IMR-90 (cell line): ENCODE measurements at regions not wholly inside any gene's neighbourhood (a gene's known extent, or its start where the extent isn't known, plus 50 kb on each side); places are given as distances from the start of the nearest gene placed in this dataset.
A peak's percentile ranks its signal among the peaks of the same experiment; 100 is the strongest.

ENCODE experiments used
- ATAC-seq: fragments of 200-7000 bp; cut with Tn5 transposase; 2 replicates; pipeline ENCODE4 v1.9.1; 2020; ENCODE audit warnings: low read depth, mild to moderate bottlenecking, moderate library complexity
- BruUV-seq: library from RNA; stranded (reverse); fragments of 400-500 nt; replicated peaks from 2 replicates; lab custom pipeline; 2021; lab: Mats Ljungman, UMichigan
- CTCF ChIA-PET: fragments of 300-600 bp; formaldehyde crosslinking; extraction: SDS; loops from one replicate; lab custom pipeline; 2021; ENCODE audit warnings: antibody characterized with exemption; lab: Yijun Ruan, JAX
- POLR2A ChIA-PET: fragments of 300-600 bp; sonication (Branson Sonifier 250); formaldehyde crosslinking; loops from one replicate; lab custom pipeline; 2022; ENCODE audit warnings: antibody characterized with exemption; ENCODE audit not compliant: unreplicated experiment; lab: Charles Lee
- DNase-seq: peaks from one replicate; pipeline ENCODE4 v3.0.0; 2013
- H2AFZ ChIP-seq: replicated peaks from 2 replicates; pipeline ENCODE3; 2013; ENCODE audit warnings: low read length, mild to moderate bottlenecking; ENCODE audit not compliant: poor library complexity
- H2AK5ac ChIP-seq: 2 replicates; pipeline ENCODE4 v1.6.1; 2013; ENCODE audit warnings: low read depth, low read length, inconsistent platforms
- H2AK9ac ChIP-seq: replicated peaks from 2 replicates; pipeline ENCODE3; 2013; ENCODE audit warnings: mild to moderate bottlenecking, low read depth, low read length, moderate library complexity; ENCODE audit not compliant: poor library complexity
- H2BK120ac ChIP-seq: 2 replicates; pipeline ENCODE4 v1.6.1; 2013; ENCODE audit warnings: low read depth, low read length, inconsistent platforms
- H2BK15ac ChIP-seq: 3 replicates; pipeline ENCODE4 v1.6.1; 2013; ENCODE audit warnings: low read depth, low read length, inconsistent platforms
- H2BK20ac ChIP-seq: 2 replicates; pipeline ENCODE4 v1.6.1; 2013; ENCODE audit warnings: low read depth, mild to moderate bottlenecking, inconsistent platforms, low read length, moderate library complexity
- H2BK5ac ChIP-seq: 2 replicates; pipeline ENCODE4 v1.6.1; 2013; ENCODE audit warnings: mild to moderate bottlenecking, low read depth, low read length, inconsistent platforms; ENCODE audit not compliant: poor library complexity, severe bottlenecking
- H3K14ac ChIP-seq: replicated peaks from 2 replicates; pipeline ENCODE4 v1.6.1; 2013; ENCODE audit warnings: low read depth, low read length, inconsistent platforms
- H3K18ac ChIP-seq: 2 replicates; pipeline ENCODE4 v1.6.1; 2013; ENCODE audit warnings: low read depth, low read length, control low read depth
- H3K23ac ChIP-seq: 2 replicates; pipeline ENCODE4 v1.6.1; 2013; ENCODE audit warnings: low read depth, low read length, inconsistent platforms
- H3K27ac ChIP-seq: 2 replicates; pipeline ENCODE4 v1.5.1; 2013; ENCODE audit warnings: mild to moderate bottlenecking, control low read depth, low read length; ENCODE audit not compliant: insufficient read depth
- H3K27me3 ChIP-seq: 2 replicates; pipeline ENCODE4 v1.6.1; 2013; ENCODE audit warnings: low read length; ENCODE audit not compliant: control insufficient read depth, insufficient read depth
- H3K36me3 ChIP-seq: 2 replicates; pipeline ENCODE4 v1.6.1; 2013; ENCODE audit warnings: low read length, mixed read lengths; ENCODE audit not compliant: control insufficient read depth, insufficient read depth
- H3K4ac ChIP-seq: 2 replicates; pipeline ENCODE4 v1.6.1; 2013; ENCODE audit warnings: low read depth, low read length, inconsistent platforms
- H3K4me1 ChIP-seq: 2 replicates; pipeline ENCODE4 v1.6.1; 2013; ENCODE audit warnings: low read length, mixed read lengths; ENCODE audit not compliant: control insufficient read depth, insufficient read depth
- H3K4me2 ChIP-seq: 2 replicates; pipeline ENCODE4 v1.6.1; 2013; ENCODE audit warnings: low read depth, mild to moderate bottlenecking, control low read depth, low read length, moderate library complexity
- H3K4me3 ChIP-seq: 2 replicates; pipeline ENCODE4 v1.5.1; 2013; ENCODE audit warnings: low read depth, mild to moderate bottlenecking, control low read depth, low read length, moderate library complexity; ENCODE audit not compliant: insufficient read depth
- H3K56ac ChIP-seq: 2 replicates; pipeline ENCODE4 v1.6.1; 2013; ENCODE audit warnings: low read length, inconsistent platforms; ENCODE audit not compliant: insufficient read depth; ENCODE audit errors: extremely low read depth
- H3K79me1 ChIP-seq, 2 experiments: 2 replicates each; pipeline ENCODE4 v1.6.1; 2013; ENCODE audit warnings: low read length in 2 of 2, inconsistent platforms in 1 of 2, low read depth in 1 of 2
- H3K9ac ChIP-seq: 2 replicates; pipeline ENCODE4 v1.6.1; 2013; ENCODE audit warnings: low read depth, low read length, control low read depth
- H3K9me1 ChIP-seq: 2 replicates; pipeline ENCODE4 v1.6.1; 2013; ENCODE audit warnings: low read length, inconsistent platforms; ENCODE audit not compliant: insufficient read depth
- H3K9me3 ChIP-seq: 2 replicates; pipeline ENCODE4 v1.6.1; 2013; ENCODE audit warnings: low read length; ENCODE audit not compliant: control insufficient read depth, insufficient read depth
- H4K20me1 ChIP-seq: 2 replicates; pipeline ENCODE4 v1.6.1; 2013; ENCODE audit warnings: low read length, inconsistent platforms; ENCODE audit not compliant: insufficient read depth
- H4K5ac ChIP-seq: 2 replicates; pipeline ENCODE4 v1.6.1; 2013; ENCODE audit warnings: mild to moderate bottlenecking, low read depth, low read length, control low read depth
- H4K8ac ChIP-seq, 2 experiments: 2 replicates each; pipeline ENCODE4 v1.6.1; 2013; ENCODE audit warnings: low read depth in 2 of 2, low read length in 2 of 2, control low read depth in 1 of 2, inconsistent platforms in 1 of 2
- H4K91ac ChIP-seq: 2 replicates; pipeline ENCODE4 v1.6.1; 2013; ENCODE audit warnings: low read depth, low read length, inconsistent platforms; ENCODE audit not compliant: insufficient read depth
- BHLHE40 ChIP-seq: fragments of 150-350 bp; IDR thresholded peaks from 2 replicates; pipeline ENCODE4 v1.6.1; 2016; ENCODE audit warnings: mild to moderate bottlenecking, low read depth, low read length
- CEBPB ChIP-seq: IDR thresholded peaks from 2 replicates; pipeline ENCODE4 v1.6.1; 2012; ENCODE audit warnings: low read depth, low read length, improper control_type of control experiment
- CHD1 ChIP-seq: IDR thresholded peaks from 2 replicates; pipeline ENCODE4 v1.6.1; 2012; ENCODE audit warnings: low read depth, low read length, improper control_type of control experiment
- CTCF ChIP-seq: conservative IDR thresholded peaks from 2 replicates; pipeline ENCODE4 v1.5.1; 2012; ENCODE audit warnings: mild to moderate bottlenecking, low read depth, low read length, improper control_type of control experiment
- FOS ChIP-seq: fragments of 150-350 bp; IDR thresholded peaks from 2 replicates; pipeline ENCODE4 v1.6.1; 2016; ENCODE audit warnings: low read depth, low read length
- MAFK ChIP-seq: IDR thresholded peaks from 2 replicates; pipeline ENCODE4 v1.6.1; 2012; ENCODE audit warnings: low read depth, low read length, improper control_type of control experiment
- MAZ ChIP-seq: IDR thresholded peaks from 2 replicates; pipeline ENCODE4 v1.6.1; 2012; ENCODE audit warnings: low read depth, mild to moderate bottlenecking, low read length, improper control_type of control experiment, moderate library complexity, borderline replicate concordance
- MXI1 ChIP-seq: IDR thresholded peaks from 2 replicates; pipeline ENCODE4 v1.6.1; 2012; ENCODE audit warnings: low read depth, mild to moderate bottlenecking, low read length, moderate library complexity, borderline replicate concordance
- NFE2L2 ChIP-seq: fragments of 150-350 bp; IDR thresholded peaks from 2 replicates; pipeline ENCODE4 v1.6.1; 2016; ENCODE audit warnings: low read depth, mild to moderate bottlenecking, low read length
- POLR2A ChIP-seq: IDR thresholded peaks from 2 replicates; pipeline ENCODE4 v1.6.1; 2012; ENCODE audit warnings: mild to moderate bottlenecking, low read depth, low read length
- RAD21 ChIP-seq: IDR thresholded peaks from 2 replicates; pipeline ENCODE4 v1.6.1; 2012; ENCODE audit warnings: low read length, improper control_type of control experiment
- RFX5 ChIP-seq: IDR thresholded peaks from 2 replicates; pipeline ENCODE4 v1.8.0; 2012; ENCODE audit warnings: low read depth, mild to moderate bottlenecking, low read length, moderate library complexity
- SMC3 ChIP-seq: fragments of 150-350 bp; IDR thresholded peaks from 2 replicates; pipeline ENCODE4 v1.6.1; 2016; ENCODE audit warnings: low read depth, mild to moderate bottlenecking, antibody characterized with exemption, low read length, moderate library complexity
- WGBS, 2 experiments: methylation state at CpG; one replicate each; pipeline versions ENCODE4 v1.1.5 to v1.1.7; 2013; ENCODE audit warnings: missing lambda C conversion rate in 2 of 2; ENCODE audit not compliant: insufficient read length in 1 of 2; ENCODE audit errors: extremely low coverage in 2 of 2; 5-methylcytosine and 5-hydroxymethylcytosine counted together
- dilution Hi-C: fragments of 300-500 bp; cut with HindIII; formaldehyde crosslinking; loops from one replicate; pipeline ENCODE4 v1.14.3; 2018; ENCODE audit warnings: low sequenced_read_pairs; ENCODE audit not compliant: unreplicated experiment
- in situ Hi-C: fragments of 300-500 bp; cut with MboI; formaldehyde crosslinking; loops from 3 replicates; pipeline ENCODE4 v1.14.3; 2019; ENCODE audit warnings: low sequenced_read_pairs, inconsistent platforms, mixed read lengths
- intact Hi-C: fragments of 100-400 bp; cut with micrococcal nuclease; formaldehyde crosslinking; loops from 2 replicates; pipeline ENCODE4 v1.10.0; 2022

- TF ChIP-seq RAD21 (no peak; the same call in 1 of the 2 replicates), SMC3 (no peak)
These were observed 92.6 kb upstream of the PRDM1 start (continued) for GRCh38 chr6:105993341-105994117.

GRCh38 chr6:105992315-105992961, 93.7 kb upstream of the PRDM1 start:
- H4K20me1 ChIP-seq = no peaks in the 10 kb centered on the region
- H3K79me1 ChIP-seq = peaks cover 0 to 25% of the 10 kb centered on the region in 2 experiments; a peak in 2 of 4 replicates
- H3K4me1 ChIP-seq = peaks cover 3% of the 10 kb centered on the region
- peak overlapping the region; percentile 99 for H2AFZ ChIP-seq
- peak overlapping the region; percentile 64; the same call in 1 of the 2 replicates for H3K27ac ChIP-seq
- peak overlapping the region; percentile 81 for H3K56ac ChIP-seq
- peak overlapping the region; percentile 78; the same call in 1 of the 2 replicates for H2AK5ac ChIP-seq
- peak overlapping the region; percentile 81 for H2AK9ac ChIP-seq
- WGBS, 2 experiments = 2% methylated on average over 13 of the region's 34 CpGs; no CpG with 5 or more reads in 1 of the 2 experiments
- peak overlapping the region; percentile 78 for H3K18ac ChIP-seq
- peak overlapping the region; percentile 80 for H4K5ac ChIP-seq
- POLR2A ChIA-PET = interaction anchor here (0.5 to 2.0 kb wide), 4 partner anchors 95 to 258 kb away, joined by 3 to 7 read pairs (median 3); no protein-coding TSS in a partner anchor
- peak overlapping the region; percentile 37 for H3K9ac ChIP-seq
- H3K14ac ChIP-seq = peak overlapping the region; percentile 97
- H2BK15ac ChIP-seq = peak overlapping the region; percentile 94
- peak overlapping the region; percentile 81 for H2BK5ac ChIP-seq
- H4K8ac ChIP-seq = peak overlapping the region; percentile 54 to 98
- peak; percentile 72 for DNase-seq
- peak overlapping the region; percentile 77 for H2BK20ac ChIP-seq
- in situ Hi-C loops = loop anchor here (10.0 kb wide), 1 partner anchor 388 kb away; no protein-coding TSS in a partner anchor
- peak overlapping the region; percentile 72 for H3K4me3 ChIP-seq
- no peaks in the 10 kb centered on the region for H3K9me3 ChIP-seq
- H2BK120ac ChIP-seq = peak overlapping the region; percentile 96
- H3K9me1 ChIP-seq = peaks cover 9% of the 10 kb centered on the region
- peak; percentile 79 for ATAC-seq
- CTCF ChIA-PET = interaction anchor here (0.8 to 1.2 kb wide), 3 partner anchors 14 to 97 kb away, joined by 3 read pairs; partner anchors contain the start of gene PRDM1
- peak overlapping the region; percentile 99 for H3K23ac ChIP-seq
- H3K4me2 ChIP-seq = peak overlapping the region; percentile 96
- dilution Hi-C loops = no loop called here
- peak overlapping the region; percentile 80 for H4K91ac ChIP-seq
- H3K27me3 ChIP-seq = no peaks in the 10 kb centered on the region
- H3K36me3 ChIP-seq = no peaks in the 10 kb centered on the region
- H3K4ac ChIP-seq = peak overlapping the region; percentile 98
- no TSS peak for BruUV-seq
- intact Hi-C loops = loop anchor here (5.0 kb wide), 2 partner anchors 195 to 390 kb away; no protein-coding TSS in a partner anchor
- no peak for TF ChIP-seq MXI1
- 0 out of 2 replicates have a peak, but pooled peaks have one; percentile 19 for TF ChIP-seq BHLHE40
- TF ChIP-seq CHD1 = no peak
- no peak; the same call in 1 of the 2 replicates for TF ChIP-seq POLR2A
- TF ChIP-seq CEBPB = no peak
- no peak for TF ChIP-seq CTCF
- TF ChIP-seq NFE2L2 = no peak
- TF ChIP-seq RFX5 = no peak
- TF ChIP-seq MAZ = peak; percentile 49; the same call in 1 of the 2 replicates
- TF ChIP-seq MAFK = no peak
- TF ChIP-seq RAD21 = no peak
- TF ChIP-seq SMC3 = no peak
- TF ChIP-seq FOS = no peak
